Adrenal gland (tissue), 5 donors: ENCODE measurements at regions not wholly inside any gene's neighbourhood (a gene's known extent, or its start where the extent isn't known, plus 50 kb on each side); places are given as distances from the start of the nearest gene placed in this dataset.

Source experiments
- POLR2A ChIP-seq, 2 donors: fragments of 450-650 bp; IDR thresholded peaks; one replicate each; pipeline ENCODE4 v1.6.1; 2017; ENCODE audit warnings: antibody characterized with exemption in 2 of 2, mild to moderate bottlenecking in 2 of 2, moderate library complexity in 1 of 2
- TF ChIP-seq, protein P1 (sequence below), 6 experiments: fragments of 450-650 bp in 4 of 6; fragments of 200-600 bp in 2 of 6; sonication (generic) in 1 of 6; IDR thresholded peaks; 1 replicate in 5 of 6; 2 replicates in 1 of 6; pipeline versions ENCODE4 v1.5.1 to v1.8.0; 2016 to 2021; ENCODE audit warnings: antibody characterized with exemption in 6 of 6, mild to moderate bottlenecking in 2 of 6, moderate library complexity in 1 of 6
- donor health status: DM: no; HTN: no; CAD: no.

GRCh38 chr14:23719225-23719985 lies 83.2 kb downstream of the DHRS2 start:
- TF ChIP-seq, protein P1, sequence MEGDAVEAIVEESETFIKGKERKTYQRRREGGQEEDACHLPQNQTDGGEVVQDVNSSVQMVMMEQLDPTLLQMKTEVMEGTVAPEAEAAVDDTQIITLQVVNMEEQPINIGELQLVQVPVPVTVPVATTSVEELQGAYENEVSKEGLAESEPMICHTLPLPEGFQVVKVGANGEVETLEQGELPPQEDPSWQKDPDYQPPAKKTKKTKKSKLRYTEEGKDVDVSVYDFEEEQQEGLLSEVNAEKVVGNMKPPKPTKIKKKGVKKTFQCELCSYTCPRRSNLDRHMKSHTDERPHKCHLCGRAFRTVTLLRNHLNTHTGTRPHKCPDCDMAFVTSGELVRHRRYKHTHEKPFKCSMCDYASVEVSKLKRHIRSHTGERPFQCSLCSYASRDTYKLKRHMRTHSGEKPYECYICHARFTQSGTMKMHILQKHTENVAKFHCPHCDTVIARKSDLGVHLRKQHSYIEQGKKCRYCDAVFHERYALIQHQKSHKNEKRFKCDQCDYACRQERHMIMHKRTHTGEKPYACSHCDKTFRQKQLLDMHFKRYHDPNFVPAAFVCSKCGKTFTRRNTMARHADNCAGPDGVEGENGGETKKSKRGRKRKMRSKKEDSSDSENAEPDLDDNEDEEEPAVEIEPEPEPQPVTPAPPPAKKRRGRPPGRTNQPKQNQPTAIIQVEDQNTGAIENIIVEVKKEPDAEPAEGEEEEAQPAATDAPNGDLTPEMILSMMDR (IDR thresholded peaks at IDR 0.05) = no peak
- no peak for TF ChIP-seq POLR2A (IDR thresholded peaks at IDR 0.05)
